ENCODE measurements at regions not wholly inside any gene's neighbourhood (a gene's known extent, or its start where the extent isn't known, plus 50 kb on each side); places are given as distances from the start of the nearest gene placed in this dataset.

GRCh38 chr9:134544388-134545214 is 97.0 kb upstream of the COL5A1 start:
- no peak for TF ChIP-seq ESRRB (CRISPR knock-in tag; IDR thresholded peaks at IDR 0.05; ENCODE audit: borderline replicate concordance)
- TF ChIP-seq TFAM (CRISPR knock-in tag; conservative IDR thresholded peaks at IDR 0.05) = no peak
- TF ChIP-seq NRF1 (conservative IDR thresholded peaks at IDR 0.05 in 1 of 2, IDR thresholded peaks at IDR 0.05 in 1 of 2) = no peak
- no peak for TF ChIP-seq CBX8 (IDR thresholded peaks at IDR 0.05; ENCODE audit: borderline replicate concordance, extremely low read depth, low read depth, low read length, poor library complexity, severe bottlenecking)
- TF ChIP-seq POLR2A (conservative IDR thresholded peaks at IDR 0.05) = no peak
- no peak for TF ChIP-seq MAX (CRISPR knock-in tag; IDR thresholded peaks at IDR 0.05)
- no peak for TF ChIP-seq GABPB1 (CRISPR knock-in tag; IDR thresholded peaks at IDR 0.05)
- TF ChIP-seq ATF3 (IDR thresholded peaks at IDR 0.05) = no peak
- no peak for TF ChIP-seq ATF3 (CRISPR knock-in tag; conservative IDR thresholded peaks at IDR 0.05)
- TF ChIP-seq CTCF (IDR thresholded peaks at IDR 0.05 in 2 of 3, conservative IDR thresholded peaks at IDR 0.05 in 1 of 3; ENCODE audit: insufficient read depth in 2 of 3, low read depth in 1 of 3, low read length in 3 of 3) = no peak
- TF ChIP-seq MYBL2 (IDR thresholded peaks at IDR 0.05; ENCODE audit: low read depth) = no peak
- TF ChIP-seq MYBL2 (CRISPR knock-in tag; IDR thresholded peaks at IDR 0.05; ENCODE audit: borderline replicate concordance) = no peak
- TF ChIP-seq EHMT2 (IDR thresholded peaks at IDR 0.05) = no peak
